ENCODE measurements at regions not wholly inside any gene's neighbourhood (a gene's known extent, or its start where the extent isn't known, plus 50 kb on each side); places are given as distances from the start of the nearest gene placed in this dataset.

DNA sequence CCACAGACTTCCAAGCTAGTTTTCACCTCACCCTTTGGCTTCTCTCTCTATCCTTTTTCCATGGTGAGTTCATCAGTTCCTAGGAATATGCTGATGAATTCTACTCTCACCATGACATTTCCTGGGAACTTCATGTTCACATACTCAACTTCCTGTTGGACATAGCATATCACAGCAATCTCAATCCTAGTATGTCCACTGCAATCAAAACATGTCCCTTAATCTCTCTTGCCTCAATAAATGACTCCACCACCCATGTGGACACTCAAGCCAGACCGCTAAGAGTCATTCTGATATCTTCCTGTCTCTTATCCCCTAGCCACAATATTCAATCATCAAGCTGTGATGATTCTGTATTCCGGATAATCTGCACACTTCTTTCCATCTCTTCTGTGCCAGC is 66.7 kb upstream of the MME start:
- TF ChIP-seq, protein P1, sequence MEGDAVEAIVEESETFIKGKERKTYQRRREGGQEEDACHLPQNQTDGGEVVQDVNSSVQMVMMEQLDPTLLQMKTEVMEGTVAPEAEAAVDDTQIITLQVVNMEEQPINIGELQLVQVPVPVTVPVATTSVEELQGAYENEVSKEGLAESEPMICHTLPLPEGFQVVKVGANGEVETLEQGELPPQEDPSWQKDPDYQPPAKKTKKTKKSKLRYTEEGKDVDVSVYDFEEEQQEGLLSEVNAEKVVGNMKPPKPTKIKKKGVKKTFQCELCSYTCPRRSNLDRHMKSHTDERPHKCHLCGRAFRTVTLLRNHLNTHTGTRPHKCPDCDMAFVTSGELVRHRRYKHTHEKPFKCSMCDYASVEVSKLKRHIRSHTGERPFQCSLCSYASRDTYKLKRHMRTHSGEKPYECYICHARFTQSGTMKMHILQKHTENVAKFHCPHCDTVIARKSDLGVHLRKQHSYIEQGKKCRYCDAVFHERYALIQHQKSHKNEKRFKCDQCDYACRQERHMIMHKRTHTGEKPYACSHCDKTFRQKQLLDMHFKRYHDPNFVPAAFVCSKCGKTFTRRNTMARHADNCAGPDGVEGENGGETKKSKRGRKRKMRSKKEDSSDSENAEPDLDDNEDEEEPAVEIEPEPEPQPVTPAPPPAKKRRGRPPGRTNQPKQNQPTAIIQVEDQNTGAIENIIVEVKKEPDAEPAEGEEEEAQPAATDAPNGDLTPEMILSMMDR (IDR thresholded peaks at IDR 0.05; ENCODE audit: low read length): no peak
- no peak for TF ChIP-seq EZH2 (IDR thresholded peaks at IDR 0.05; ENCODE audit: borderline replicate concordance, low read length)

All from OCI-LY1 (cell line).